H9 (cell line): ENCODE measurements at regions not wholly inside any gene's neighbourhood (a gene's known extent, or its start where the extent isn't known, plus 50 kb on each side); places are given as distances from the start of the nearest gene placed in this dataset.

ENCODE experiments used
- DNase-seq: peaks from one replicate; pipeline ENCODE4 v3.0.0-alpha.2; 2017
- H2AFZ ChIP-seq: one replicate; pipeline ENCODE4 v1.6.1; 2013; ENCODE audit warnings: mild to moderate bottlenecking, low read length, control low read depth, moderate library complexity
- H2AK5ac ChIP-seq: 2 replicates; pipeline ENCODE4 v1.6.1; 2013; ENCODE audit warnings: low read length, control low read depth, mixed read lengths; ENCODE audit not compliant: insufficient read length
- H2BK120ac ChIP-seq: one replicate; pipeline ENCODE4 v1.6.1; 2013; ENCODE audit warnings: low read depth, mild to moderate bottlenecking, low read length, control low read depth, inconsistent platforms; ENCODE audit not compliant: poor library complexity, severe bottlenecking
- H2BK12ac ChIP-seq: 2 replicates; pipeline ENCODE4 v1.6.1; 2013; ENCODE audit warnings: low read length, control low read depth, mixed read lengths, low read depth; ENCODE audit not compliant: insufficient read length
- H2BK15ac ChIP-seq: 2 replicates; pipeline ENCODE4 v1.6.1; 2013; ENCODE audit warnings: low read depth, low read length, control low read depth
- H2BK20ac ChIP-seq: one replicate; pipeline ENCODE4 v1.6.1; 2013; ENCODE audit warnings: low read depth, mild to moderate bottlenecking, low read length, control low read depth, inconsistent platforms; ENCODE audit not compliant: poor library complexity, severe bottlenecking
- H2BK5ac ChIP-seq: 2 replicates; pipeline ENCODE4 v1.6.1; 2013; ENCODE audit warnings: low read length, control low read depth, mixed read lengths; ENCODE audit not compliant: insufficient read length
- H3K14ac ChIP-seq: 2 replicates; pipeline ENCODE4 v1.6.1; 2013; ENCODE audit warnings: low read length, control low read depth; ENCODE audit not compliant: insufficient read depth
- H3K18ac ChIP-seq: 2 replicates; pipeline ENCODE4 v1.6.1; 2013; ENCODE audit warnings: low read depth, mild to moderate bottlenecking, mixed read lengths, low read length, control low read depth; ENCODE audit not compliant: insufficient read length
- H3K23ac ChIP-seq: 2 replicates; pipeline ENCODE4 v1.6.1; 2013; ENCODE audit warnings: low read length, control low read depth, mixed read lengths, low read depth; ENCODE audit not compliant: insufficient read length
- H3K23me2 ChIP-seq: 2 replicates; pipeline ENCODE4 v1.6.1; 2013; ENCODE audit warnings: low read depth, mild to moderate bottlenecking, mixed read lengths, low read length, control low read depth; ENCODE audit not compliant: insufficient read length, poor library complexity, severe bottlenecking
- H3K27ac ChIP-seq: 2 replicates; pipeline ENCODE4 v1.5.1; 2013; ENCODE audit warnings: low read length, control low read depth, mixed read lengths, low read depth; ENCODE audit not compliant: insufficient read length
- H3K27me3 ChIP-seq: 2 replicates; pipeline ENCODE4 v1.6.1; 2013; ENCODE audit warnings: low read length, control low read depth, inconsistent platforms; ENCODE audit not compliant: insufficient read depth
- H3K4ac ChIP-seq: 2 replicates; pipeline ENCODE4 v1.6.1; 2013; ENCODE audit warnings: low read depth, mild to moderate bottlenecking, control low read depth, inconsistent platforms, low read length, moderate library complexity
- H3K4me1 ChIP-seq: 2 replicates; pipeline ENCODE4 v1.6.1; 2013; ENCODE audit warnings: low read length, control low read depth, inconsistent platforms; ENCODE audit not compliant: insufficient read depth
- H3K4me2 ChIP-seq: 2 replicates; pipeline ENCODE4 v1.6.1; 2013; ENCODE audit warnings: low read length, control low read depth, mixed read lengths; ENCODE audit not compliant: insufficient read length, insufficient read depth
- H3K56ac ChIP-seq: 2 replicates; pipeline ENCODE4 v1.6.1; 2013; ENCODE audit warnings: low read depth, mild to moderate bottlenecking, mixed read lengths, low read length, control low read depth; ENCODE audit not compliant: insufficient read length
- H3K79me1 ChIP-seq: 2 replicates; pipeline ENCODE4 v1.6.1; 2013; ENCODE audit warnings: low read depth, mild to moderate bottlenecking, moderate library complexity, low read length, control low read depth, inconsistent platforms; ENCODE audit not compliant: insufficient read depth, poor library complexity, severe bottlenecking
- H3K79me2 ChIP-seq: 2 replicates; pipeline ENCODE4 v1.6.1; 2013; ENCODE audit warnings: low read length, control low read depth, inconsistent platforms; ENCODE audit not compliant: insufficient read depth
- H3K9ac ChIP-seq: 2 replicates; pipeline ENCODE4 v1.6.1; 2013; ENCODE audit warnings: low read length, control low read depth, mixed read lengths; ENCODE audit not compliant: insufficient read length; ENCODE audit errors: extremely low read depth
- H3K9me3 ChIP-seq: one replicate; pipeline ENCODE4 v1.6.1; 2013; ENCODE audit warnings: low read depth, low read length, inconsistent platforms; ENCODE audit not compliant: control insufficient read depth
- H3T11ph ChIP-seq: one replicate; pipeline ENCODE4 v1.6.1; 2013; ENCODE audit warnings: mild to moderate bottlenecking, low read length, control low read depth, inconsistent platforms
- H4K20me1 ChIP-seq: one replicate; pipeline ENCODE4 v1.6.1; 2013; ENCODE audit not compliant: control insufficient read depth, insufficient read length, insufficient read depth
- H4K5ac ChIP-seq: 2 replicates; pipeline ENCODE4 v1.6.1; 2013; ENCODE audit warnings: low read depth, mild to moderate bottlenecking, mixed read lengths, low read length, control low read depth; ENCODE audit not compliant: insufficient read length
- H4K8ac ChIP-seq: replicated peaks from 2 replicates; pipeline ENCODE4 v1.6.1; 2013; ENCODE audit warnings: low read length, control low read depth, mixed read lengths, low read depth; ENCODE audit not compliant: insufficient read length
- H4K91ac ChIP-seq: 2 replicates; pipeline ENCODE4 v1.6.1; 2013; ENCODE audit warnings: low read depth, mild to moderate bottlenecking, moderate library complexity, mixed read lengths, low read length, control low read depth; ENCODE audit not compliant: insufficient read length
- H3K27ac Mint-ChIP-seq, 3 experiments: 2 replicates in 2 of 3; 3 replicates in 1 of 3; pipeline ENCODE4 v1.8.0; 2020 to 2021; ENCODE audit warnings: mixed read lengths in 3 of 3, mild to moderate bottlenecking in 1 of 3, moderate library complexity in 1 of 3
- H3K27me3 Mint-ChIP-seq: 2 replicates; pipeline ENCODE4 v1.8.0; 2021; ENCODE audit warnings: low read depth, mild to moderate bottlenecking, moderate library complexity, mixed read lengths
- H3K36me3 Mint-ChIP-seq, 3 experiments: 2 replicates in 2 of 3; 3 replicates in 1 of 3; pipeline ENCODE4 v1.8.0; 2020 to 2021; ENCODE audit warnings: low read depth in 3 of 3, mixed read lengths in 3 of 3; ENCODE audit not compliant: insufficient read depth in 1 of 3
- H3K4me1 Mint-ChIP-seq, 2 experiments: 2 replicates each; pipeline ENCODE4 v1.8.0; 2020; ENCODE audit warnings: mixed read lengths in 2 of 2
- H3K4me3 Mint-ChIP-seq, 2 experiments: 2 replicates in 1 of 2; 3 replicates in 1 of 2; pipeline ENCODE4 v1.8.0; 2020 to 2021; ENCODE audit warnings: mild to moderate bottlenecking in 2 of 2, mixed read lengths in 2 of 2, moderate library complexity in 1 of 2
- H3K9me3 Mint-ChIP-seq, 2 experiments: 2 replicates in 1 of 2; 3 replicates in 1 of 2; pipeline ENCODE4 v1.8.0; 2020; ENCODE audit warnings: mild to moderate bottlenecking in 2 of 2, mixed read lengths in 2 of 2, moderate library complexity in 1 of 2
- CTCF ChIP-seq: fragments of 200-600 bp; sonication (generic); conservative IDR thresholded peaks from 3 replicates; pipeline ENCODE4 v1.8.0; 2021; ENCODE audit warnings: antibody characterized with exemption, mild to moderate bottlenecking
- WGBS: extraction: QIAGEN DNeasy Blood & Tissue Kit; methylation state at CpG from one replicate; pipeline ENCODE4 v1.1.7; 2013; ENCODE audit warnings: missing lambda C conversion rate, low lambda C conversion rate, mixed read lengths; ENCODE audit not compliant: insufficient read length; ENCODE audit errors: extremely low coverage; 5-methylcytosine and 5-hydroxymethylcytosine counted together

GRCh38 chr14:101441710-101442109 is 119.6 kb upstream of the DIO3 start:
- H3K23ac ChIP-seq, result no peak overlapping the region
- H3K9me3 ChIP-seq, result no peaks in the 10 kb centered on the region
- no peak overlapping the region; a peak in 1 of 7 replicates for H3K27ac Mint-ChIP-seq
- no peak overlapping the region for H4K8ac ChIP-seq
- no peak overlapping the region for H3K4me2 ChIP-seq
- no peak overlapping the region for H4K91ac ChIP-seq
- H3K14ac ChIP-seq, result no peak overlapping the region
- TF ChIP-seq CTCF, result no peak
- no peak overlapping the region for H3K18ac ChIP-seq
- H3K9ac ChIP-seq, result no peak overlapping the region
- H3K27me3 ChIP-seq, result no peaks in the 10 kb centered on the region
- H3K9me3 Mint-ChIP-seq, result no peaks in the 10 kb centered on the region
- no peak for DNase-seq
- H3K56ac ChIP-seq, result no peak overlapping the region
- H4K5ac ChIP-seq, result no peak overlapping the region
- no peaks in the 10 kb centered on the region for H4K20me1 ChIP-seq
- H2BK15ac ChIP-seq, result no peak overlapping the region
- H3K4me1 Mint-ChIP-seq, result peaks cover 0 to 4% of the 10 kb centered on the region in 2 experiments; a peak in 1 of 4 replicates
- H2BK120ac ChIP-seq, result no peak overlapping the region
- H3K4me3 Mint-ChIP-seq, result no peak overlapping the region
- no peak overlapping the region for H2BK20ac ChIP-seq
- H2BK12ac ChIP-seq, result no peak overlapping the region
- H3K23me2 ChIP-seq, result no peaks in the 10 kb centered on the region
- peaks cover 17% of the 10 kb centered on the region for H3K27me3 Mint-ChIP-seq
- no peak overlapping the region for H3K4ac ChIP-seq
- no peak overlapping the region for H2AK5ac ChIP-seq
- no peaks in the 10 kb centered on the region for H3K36me3 Mint-ChIP-seq
- no peaks in the 10 kb centered on the region for H3K79me1 ChIP-seq
- no peak overlapping the region for H3T11ph ChIP-seq
- H2AFZ ChIP-seq, result no peak overlapping the region
- H3K27ac ChIP-seq, result no peak overlapping the region
- no peaks in the 10 kb centered on the region for H3K79me2 ChIP-seq
- WGBS, result no CpG with 5 or more reads among the region's 16 CpGs
- H2BK5ac ChIP-seq, result no peak overlapping the region
- no peaks in the 10 kb centered on the region for H3K4me1 ChIP-seq
